PFSK-1 (cell line): ENCODE measurements at regions not wholly inside any gene's neighbourhood (a gene's known extent, or its start where the extent isn't known, plus 50 kb on each side); places are given as distances from the start of the nearest gene placed in this dataset.
A peak's percentile ranks its signal among the peaks of the same experiment; 100 is the strongest.

Source experiments
- FOXP2 ChIP-seq: optimal IDR thresholded peaks from 2 replicates; pipeline ENCODE3; 2011; ENCODE audit warnings: borderline replicate concordance, control low read depth, inconsistent platforms; ENCODE audit not compliant: insufficient read depth; ENCODE audit errors: extremely low read length, extremely low read depth
- SIN3A ChIP-seq: IDR thresholded peaks from 2 replicates; pipeline ENCODE4 v1.6.1; 2012; ENCODE audit warnings: mild to moderate bottlenecking, low read length, moderate library complexity, borderline replicate concordance; ENCODE audit not compliant: insufficient read depth
- TF ChIP-seq, protein P1 (sequence below), 2 experiments: IDR thresholded peaks; 2 replicates each; pipeline versions ENCODE4 v1.6.1 to v1.8.0; 2011 to 2012; ENCODE audit warnings: low read depth in 2 of 2, low read length in 2 of 2, control low read depth in 1 of 2, inconsistent platforms in 1 of 2, mild to moderate bottlenecking in 1 of 2, moderate library complexity in 1 of 2; ENCODE audit not compliant: insufficient read depth in 1 of 2

DNA sequence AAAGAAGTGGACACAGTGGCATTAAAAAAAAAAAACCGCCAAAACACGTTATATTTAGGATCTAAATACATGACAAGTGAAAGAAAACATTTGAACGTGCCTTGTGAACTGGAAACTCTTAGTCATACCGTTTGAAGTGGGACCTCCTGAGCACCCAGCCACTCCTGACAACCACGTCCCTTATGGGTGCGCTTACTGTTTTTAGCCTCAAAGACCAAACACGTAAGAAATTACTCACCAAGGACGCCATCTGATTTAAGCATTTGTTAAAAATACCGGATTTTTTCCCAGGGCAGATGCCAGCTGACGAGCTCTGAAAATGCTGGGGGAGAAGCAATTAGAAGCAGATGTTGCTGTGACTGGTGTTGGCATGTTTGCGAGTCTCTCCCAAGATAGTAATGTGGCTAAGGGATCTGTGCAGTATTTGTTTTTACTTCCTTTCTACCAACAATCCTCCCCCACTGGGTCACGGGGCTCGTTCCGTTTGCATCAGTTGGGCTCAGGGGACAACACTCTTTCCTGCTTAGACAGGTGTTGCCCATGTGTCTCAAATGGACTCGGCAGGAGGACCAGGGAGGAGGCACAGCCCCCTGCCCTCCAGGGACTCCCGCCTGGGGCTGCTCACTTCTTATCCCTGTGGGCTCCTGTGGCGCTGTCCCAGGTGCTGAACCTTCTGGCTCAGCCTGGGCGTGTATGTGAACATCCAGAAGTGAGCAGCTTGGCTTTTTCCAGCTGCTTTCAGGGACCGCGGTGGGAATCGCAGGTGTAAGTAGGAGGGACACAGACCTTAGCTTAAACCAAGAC lies 101.0 kb downstream of the BEGAIN start:
- TF ChIP-seq SIN3A (no peak; the same call in 1 of the 2 replicates), FOXP2 (peak; percentile 91)
- TF ChIP-seq, protein P1, sequence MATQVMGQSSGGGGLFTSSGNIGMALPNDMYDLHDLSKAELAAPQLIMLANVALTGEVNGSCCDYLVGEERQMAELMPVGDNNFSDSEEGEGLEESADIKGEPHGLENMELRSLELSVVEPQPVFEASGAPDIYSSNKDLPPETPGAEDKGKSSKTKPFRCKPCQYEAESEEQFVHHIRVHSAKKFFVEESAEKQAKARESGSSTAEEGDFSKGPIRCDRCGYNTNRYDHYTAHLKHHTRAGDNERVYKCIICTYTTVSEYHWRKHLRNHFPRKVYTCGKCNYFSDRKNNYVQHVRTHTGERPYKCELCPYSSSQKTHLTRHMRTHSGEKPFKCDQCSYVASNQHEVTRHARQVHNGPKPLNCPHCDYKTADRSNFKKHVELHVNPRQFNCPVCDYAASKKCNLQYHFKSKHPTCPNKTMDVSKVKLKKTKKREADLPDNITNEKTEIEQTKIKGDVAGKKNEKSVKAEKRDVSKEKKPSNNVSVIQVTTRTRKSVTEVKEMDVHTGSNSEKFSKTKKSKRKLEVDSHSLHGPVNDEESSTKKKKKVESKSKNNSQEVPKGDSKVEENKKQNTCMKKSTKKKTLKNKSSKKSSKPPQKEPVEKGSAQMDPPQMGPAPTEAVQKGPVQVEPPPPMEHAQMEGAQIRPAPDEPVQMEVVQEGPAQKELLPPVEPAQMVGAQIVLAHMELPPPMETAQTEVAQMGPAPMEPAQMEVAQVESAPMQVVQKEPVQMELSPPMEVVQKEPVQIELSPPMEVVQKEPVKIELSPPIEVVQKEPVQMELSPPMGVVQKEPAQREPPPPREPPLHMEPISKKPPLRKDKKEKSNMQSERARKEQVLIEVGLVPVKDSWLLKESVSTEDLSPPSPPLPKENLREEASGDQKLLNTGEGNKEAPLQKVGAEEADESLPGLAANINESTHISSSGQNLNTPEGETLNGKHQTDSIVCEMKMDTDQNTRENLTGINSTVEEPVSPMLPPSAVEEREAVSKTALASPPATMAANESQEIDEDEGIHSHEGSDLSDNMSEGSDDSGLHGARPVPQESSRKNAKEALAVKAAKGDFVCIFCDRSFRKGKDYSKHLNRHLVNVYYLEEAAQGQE (IDR thresholded peaks at IDR 0.05; ENCODE audit: insufficient read depth in 1 of 2, low read depth in 2 of 2, low read length in 2 of 2): peak; percentile 99
